Stimulated activated CD4-positive, alpha-beta T cell treated with anti-CD3 and anti-CD28 coated beads, Interleukin-1b, Interleukin-23, amount 100 ng/mL, for 24 hours (primary cell): ENCODE measurements at regions not wholly inside any gene's neighbourhood (a gene's known extent, or its start where the extent isn't known, plus 50 kb on each side); places are given as distances from the start of the nearest gene placed in this dataset.

Source experiments
- DNase-seq, 4 experiments: peaks; one replicate each; pipeline ENCODE4 v3.0.0-alpha.2; 2020; ENCODE audit warnings: low read depth in 4 of 4, low spot score in 1 of 4

- DNase-seq: no peak
These were observed 351.0 kb upstream of the POU3F3 start for GRCh38 chr2:104502901-104503300.

- no peak for DNase-seq
These were observed 349.4 kb upstream of the POU3F3 start for GRCh38 chr2:104504331-104505073.

GRCh38 chr2:104518256-104518655 lies 335.7 kb upstream of the POU3F3 start:
- DNase-seq: no peak

GRCh38 chr2:104521247-104521646 lies 332.7 kb upstream of the POU3F3 start:
- DNase-seq: no peak

GRCh38 chr2:104523921-104524320 lies 330.0 kb upstream of the POU3F3 start:
- no peak for DNase-seq

- DNase-seq: no peak
These were observed 325.8 kb upstream of the POU3F3 start for GRCh38 chr2:104528101-104528500.

- no peak for DNase-seq
These were observed 322.8 kb upstream of the POU3F3 start for GRCh38 chr2:104531122-104531521.

GRCh38 chr2:104537116-104537515 lies 316.8 kb upstream of the POU3F3 start:
- no peak for DNase-seq

GRCh38 chr2:104538077-104538476 lies 315.8 kb upstream of the POU3F3 start:
- no peak for DNase-seq

- DNase-seq: no peak
These were observed 314.3 kb upstream of the POU3F3 start for GRCh38 chr2:104539649-104540048.

- DNase-seq: no peak
These were observed 308.9 kb upstream of the POU3F3 start for GRCh38 chr2:104545055-104545454.

- no peak for DNase-seq
These were observed 307.4 kb upstream of the POU3F3 start for GRCh38 chr2:104546537-104546936.

- DNase-seq: no peak
These were observed 306.7 kb upstream of the POU3F3 start for GRCh38 chr2:104547221-104547620.

- no peak for DNase-seq
These were observed 292.7 kb upstream of the POU3F3 start for GRCh38 chr2:104561251-104561650.

GRCh38 chr2:104562537-104562936 lies 291.4 kb upstream of the POU3F3 start:
- no peak for DNase-seq

GRCh38 chr2:104563398-104563996 lies 290.4 kb upstream of the POU3F3 start:
- DNase-seq: no peak

- no peak for DNase-seq
These were observed 285.7 kb upstream of the POU3F3 start for GRCh38 chr2:104568247-104568646.

GRCh38 chr2:104570259-104570658 lies 283.7 kb upstream of the POU3F3 start:
- no peak for DNase-seq

- no peak for DNase-seq
These were observed 281.1 kb upstream of the POU3F3 start for GRCh38 chr2:104572834-104573233.

- DNase-seq: no peak
These were observed 279.5 kb upstream of the POU3F3 start for GRCh38 chr2:104574367-104574766.

GRCh38 chr2:104577143-104577542 lies 276.8 kb upstream of the POU3F3 start:
- DNase-seq: no peak

- no peak for DNase-seq
These were observed 271.4 kb upstream of the POU3F3 start for GRCh38 chr2:104582471-104582870.

- DNase-seq: no peak
These were observed 270.1 kb upstream of the POU3F3 start for GRCh38 chr2:104583811-104584210.
